ENCODE measurements at regions not wholly inside any gene's neighbourhood (a gene's known extent, or its start where the extent isn't known, plus 50 kb on each side); places are given as distances from the start of the nearest gene placed in this dataset.

- H3K27me3 Mint-ChIP-seq (ENCODE audit: insufficient read depth, unreplicated experiment) = no peaks in the 10 kb centered on the region
- H3K9me3 Mint-ChIP-seq (ENCODE audit: unreplicated experiment) = no peaks in the 10 kb centered on the region
- no peak overlapping the region for H3K27ac Mint-ChIP-seq (ENCODE audit: low read depth, unreplicated experiment)
- no peaks in the 10 kb centered on the region for H3K36me3 Mint-ChIP-seq (ENCODE audit: insufficient read depth, unreplicated experiment)
- ChIA-PET CTCF (interaction anchor here (0.6 to 0.9 kb wide), 2 partner anchors 13 to 244 kb away, joined by 4 read pairs; no protein-coding TSS in a partner anchor), POLR2A (no interaction called here)
- no TSS peak for BruUV-seq (replicated peaks)
- H3K4me3 Mint-ChIP-seq (ENCODE audit: unreplicated experiment) = no peak overlapping the region
- no peaks in the 10 kb centered on the region for H3K4me1 Mint-ChIP-seq (ENCODE audit: insufficient read depth, unreplicated experiment)
- no peak for DNase-seq (ENCODE audit: unreplicated experiment)
- intact Hi-C loops (cut with micrococcal nuclease) = no loop called here
- no peak for TF ChIP-seq CTCF (IDR thresholded peaks at IDR 0.05; ENCODE audit: unreplicated experiment)
Observed at GRCh38 chr18:6668836-6669235, 60.7 kb upstream of the ARHGAP28 start.

- Mint-ChIP-seq H3K9me3 (ENCODE audit: unreplicated experiment) (peaks cover 9% of the 10 kb centered on the region), H3K4me1 (ENCODE audit: insufficient read depth, unreplicated experiment) (no peaks in the 10 kb centered on the region), H3K27me3 (ENCODE audit: insufficient read depth, unreplicated experiment) (no peaks in the 10 kb centered on the region), H3K27ac (ENCODE audit: low read depth, unreplicated experiment) (no peak overlapping the region), H3K36me3 (ENCODE audit: insufficient read depth, unreplicated experiment) (no peaks in the 10 kb centered on the region), H3K4me3 (ENCODE audit: unreplicated experiment) (no peak overlapping the region)
- CTCF ChIA-PET = no interaction called here
- BruUV-seq (replicated peaks) = no TSS peak
- no peak for DNase-seq (ENCODE audit: unreplicated experiment)
- TF ChIP-seq CTCF (IDR thresholded peaks at IDR 0.05; ENCODE audit: unreplicated experiment) = no peak
- intact Hi-C loops (cut with micrococcal nuclease) = no loop called here
- POLR2A ChIA-PET = no interaction called here
Observed at GRCh38 chr18:6672821-6673308, 56.7 kb upstream of the ARHGAP28 start.

GRCh38 chr18:6677086-6677485, 52.4 kb upstream of the ARHGAP28 start:
- ChIA-PET CTCF (interaction anchor here (0.7 kb wide), 1 partner anchor 1654 kb away, joined by 3 read pairs; no protein-coding TSS in a partner anchor), POLR2A (interaction anchor here (0.6 kb wide), 1 partner anchor 67 kb away, joined by 4 read pairs; no protein-coding TSS in a partner anchor)
- BruUV-seq (replicated peaks) = no TSS peak
- no peak overlapping the region for H3K4me3 Mint-ChIP-seq (ENCODE audit: unreplicated experiment)
- TF ChIP-seq CTCF (IDR thresholded peaks at IDR 0.05; ENCODE audit: unreplicated experiment) = no peak
- DNase-seq (ENCODE audit: unreplicated experiment) = no peak
- peaks cover 9% of the 10 kb centered on the region for H3K9me3 Mint-ChIP-seq (ENCODE audit: unreplicated experiment)
- H3K4me1 Mint-ChIP-seq (ENCODE audit: insufficient read depth, unreplicated experiment) = no peaks in the 10 kb centered on the region
- H3K27me3 Mint-ChIP-seq (ENCODE audit: insufficient read depth, unreplicated experiment) = no peaks in the 10 kb centered on the region
- intact Hi-C loops (cut with micrococcal nuclease) = no loop called here
- H3K36me3 Mint-ChIP-seq (ENCODE audit: insufficient read depth, unreplicated experiment) = no peaks in the 10 kb centered on the region
- no peak overlapping the region for H3K27ac Mint-ChIP-seq (ENCODE audit: low read depth, unreplicated experiment)

GRCh38 chr18:6679201-6679600, 50.3 kb upstream of the ARHGAP28 start:
- H3K9me3 Mint-ChIP-seq (ENCODE audit: unreplicated experiment) = peaks cover 9% of the 10 kb centered on the region
- BruUV-seq (replicated peaks) = no TSS peak
- ChIA-PET POLR2A (interaction anchor here (1.3 kb wide), 1 partner anchor 9 kb away, joined by 3 read pairs; no protein-coding TSS in a partner anchor), CTCF (interaction anchor here (0.7 kb wide), 1 partner anchor 226 kb away, joined by 3 read pairs; no protein-coding TSS in a partner anchor)
- no peaks in the 10 kb centered on the region for H3K36me3 Mint-ChIP-seq (ENCODE audit: insufficient read depth, unreplicated experiment)
- no peaks in the 10 kb centered on the region for H3K4me1 Mint-ChIP-seq (ENCODE audit: insufficient read depth, unreplicated experiment)
- no peak overlapping the region for H3K27ac Mint-ChIP-seq (ENCODE audit: low read depth, unreplicated experiment)
- no peak overlapping the region for H3K4me3 Mint-ChIP-seq (ENCODE audit: unreplicated experiment)
- no peaks in the 10 kb centered on the region for H3K27me3 Mint-ChIP-seq (ENCODE audit: insufficient read depth, unreplicated experiment)
- no peak for DNase-seq (ENCODE audit: unreplicated experiment)
- no peak for TF ChIP-seq CTCF (IDR thresholded peaks at IDR 0.05; ENCODE audit: unreplicated experiment)
- intact Hi-C loops (cut with micrococcal nuclease) = no loop called here

Data from MCF 10A (cell line).